Urothelium cell line (cell line): ENCODE measurements at regions not wholly inside any gene's neighbourhood (a gene's known extent, or its start where the extent isn't known, plus 50 kb on each side); places are given as distances from the start of the nearest gene placed in this dataset.

ENCODE experiments used
- DNase-seq: peaks from one replicate; pipeline ENCODE4 v3.0.0; 2011; ENCODE audit warnings: low spot score, mixed read lengths
- FAIRE-seq: peaks from 2 replicates; lab custom pipeline; 2011; peaks lifted over from hg19 to GRCh38; lab: Jason Lieb, UNC

DNA sequence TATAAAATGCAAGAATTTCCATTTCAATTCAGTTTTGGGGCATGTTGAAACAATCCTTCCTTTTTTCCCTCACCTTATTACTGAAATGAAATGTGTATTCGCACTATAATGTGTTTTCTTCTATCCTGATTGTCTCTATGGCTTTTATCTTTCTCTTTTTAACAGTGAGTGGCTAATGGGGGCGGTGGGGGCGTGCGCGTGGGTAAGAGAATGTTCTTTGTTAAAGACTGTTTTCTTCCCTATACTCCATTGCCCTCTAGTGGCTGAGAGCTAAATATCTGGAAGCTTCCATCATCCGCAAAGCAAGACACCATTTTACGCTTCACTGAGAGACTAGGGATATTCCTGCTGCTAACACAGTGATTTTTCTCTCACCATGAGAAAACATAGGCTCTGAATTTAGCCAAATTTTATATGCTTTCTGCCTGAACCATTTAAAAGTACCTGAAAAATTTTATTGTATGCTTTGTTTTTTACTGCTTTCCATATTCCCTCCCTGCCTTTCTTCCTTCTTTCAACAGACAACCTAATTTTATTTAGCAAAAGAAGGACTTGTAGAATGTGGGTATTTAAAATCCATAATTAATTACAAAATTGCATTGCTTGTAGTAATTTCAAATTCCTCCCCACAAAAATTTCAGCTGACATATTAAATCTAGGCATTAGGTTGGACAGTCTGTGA is 194.0 kb downstream of the GASK1B start:
- FAIRE-seq = no peak
- peak; percentile 61 for DNase-seq

DNA sequence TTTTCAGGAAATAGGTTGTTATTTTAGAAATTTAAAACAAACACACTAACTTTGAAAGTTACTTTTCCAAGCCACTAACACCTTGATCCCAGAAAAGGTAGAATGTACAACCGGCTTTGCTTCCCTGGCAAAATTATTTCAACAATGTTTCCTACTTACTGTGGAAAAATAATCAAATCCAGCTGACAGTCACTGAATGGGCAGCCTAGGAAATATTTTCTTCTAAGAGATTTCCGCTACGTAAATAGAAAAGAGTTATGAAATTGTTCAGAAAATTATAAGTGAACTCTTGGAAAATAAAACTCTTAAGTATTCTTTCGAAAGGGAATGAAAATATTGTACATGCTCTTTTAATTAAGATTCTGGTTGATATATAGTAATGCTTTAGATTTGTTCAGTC is 195.7 kb downstream of the GASK1B start:
- DNase-seq (no peak), FAIRE-seq (no peak)

DNA sequence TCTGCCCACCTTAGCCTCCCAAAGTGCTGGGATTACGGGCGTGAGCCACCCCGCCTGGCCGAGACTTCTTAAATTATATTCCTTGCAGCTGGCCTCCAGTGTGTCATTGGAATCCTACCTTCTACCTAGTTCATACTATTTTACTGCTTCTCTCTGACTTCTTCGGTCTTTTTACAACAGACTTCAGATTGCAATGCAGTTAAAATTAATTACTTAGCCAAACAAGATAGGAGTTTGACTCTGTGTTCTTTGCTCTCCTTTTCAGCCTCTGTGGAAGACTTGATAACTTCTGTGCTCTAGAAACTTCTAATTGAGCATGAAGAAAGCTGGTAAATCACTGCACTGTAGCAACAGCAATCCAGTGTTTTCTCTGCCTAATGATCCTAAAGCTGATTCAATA is 199.5 kb downstream of the GASK1B start:
- FAIRE-seq = no peak
- DNase-seq = no peak

GRCh38 chr4:157964463-157964862 is 208.4 kb downstream of the GASK1B start:
- no peak for FAIRE-seq
- DNase-seq = no peak

DNA sequence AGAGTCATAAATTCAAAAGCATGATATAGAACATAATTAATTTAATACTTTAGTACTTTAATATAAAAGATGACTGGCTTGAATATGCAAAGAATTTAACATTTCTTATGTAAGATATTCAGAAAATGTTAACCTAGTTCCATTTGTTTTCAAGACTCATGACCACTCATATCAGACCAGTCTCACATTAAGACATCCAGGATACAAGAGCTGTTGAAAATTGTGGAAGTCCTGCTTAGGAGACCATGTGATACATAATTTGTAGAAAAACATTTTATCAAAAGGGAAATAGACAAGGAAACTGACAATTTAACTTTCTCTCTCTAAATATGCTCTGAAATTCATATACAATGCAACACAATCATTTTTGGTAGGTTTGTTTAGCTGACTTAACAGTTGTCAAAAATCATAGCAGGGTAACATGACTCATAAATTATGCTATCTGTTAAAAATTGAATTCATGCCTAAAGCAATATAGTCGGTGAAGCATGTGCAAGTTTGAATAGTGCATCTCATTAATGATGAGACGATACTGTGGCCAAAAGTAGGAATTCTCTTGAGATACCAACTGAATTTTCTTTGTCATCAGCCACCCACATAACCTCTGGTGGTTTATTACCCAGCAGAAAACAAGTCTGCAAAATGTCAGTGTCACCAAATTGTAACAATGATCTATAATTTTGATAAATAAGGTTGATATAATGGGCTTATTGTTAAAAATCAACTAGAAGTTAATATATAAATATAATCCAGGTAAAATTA is 211.4 kb downstream of the GASK1B start:
- FAIRE-seq = no peak
- no peak for DNase-seq

- DNase-seq = no peak
These were observed 214.9 kb downstream of the GASK1B start for GRCh38 chr4:157957905-157958304.

DNA sequence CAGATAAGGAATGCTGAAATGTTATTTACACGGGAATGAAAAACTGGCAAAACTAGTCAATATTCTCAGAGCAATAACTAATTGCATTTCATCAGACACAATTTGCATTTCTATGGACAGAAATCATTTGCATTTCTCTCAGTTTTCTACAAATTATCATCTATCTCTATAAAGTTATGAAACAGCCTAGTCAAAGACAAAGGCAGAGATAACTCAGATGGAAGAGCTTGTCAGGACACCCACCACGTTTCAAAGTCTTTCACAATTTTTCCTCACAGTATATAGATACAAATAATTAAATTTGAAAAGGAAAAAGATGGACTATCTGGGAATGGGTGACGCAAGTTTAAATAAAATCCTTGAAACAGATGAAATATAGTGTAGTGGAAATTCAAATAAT is 230.8 kb downstream of the GASK1B start:
- DNase-seq = no peak
- FAIRE-seq = no peak

More at GRCh38 chr4:157957905-157958304, 214.9 kb downstream of the GASK1B start:
- no peak for FAIRE-seq

GRCh38 chr4:157934151-157934550 is 238.7 kb downstream of the GASK1B start:
- DNase-seq = no peak
- no peak for FAIRE-seq

GRCh38 chr4:157932936-157933335 is 239.9 kb downstream of the GASK1B start:
- FAIRE-seq (no peak), DNase-seq (no peak)

DNA sequence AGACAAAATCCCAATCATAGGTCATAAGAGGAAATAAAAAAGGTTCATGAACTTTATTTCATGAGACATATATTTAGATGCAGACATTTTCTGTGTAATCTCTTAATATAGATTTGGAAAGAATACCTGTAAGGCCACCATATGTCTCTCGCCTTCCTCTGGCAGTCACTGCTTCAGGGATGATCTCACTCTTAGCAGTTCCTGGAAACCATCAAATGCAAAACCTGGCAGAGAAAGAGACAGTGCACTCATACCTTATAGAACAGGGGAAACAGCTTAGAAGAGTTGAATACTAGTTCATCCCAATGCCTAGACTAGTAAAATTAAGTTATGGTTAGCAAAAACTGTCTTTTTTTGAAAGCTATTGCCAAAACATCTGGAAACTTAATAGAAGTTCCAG is 243.3 kb downstream of the GASK1B start:
- FAIRE-seq = no peak
- DNase-seq = no peak

DNA sequence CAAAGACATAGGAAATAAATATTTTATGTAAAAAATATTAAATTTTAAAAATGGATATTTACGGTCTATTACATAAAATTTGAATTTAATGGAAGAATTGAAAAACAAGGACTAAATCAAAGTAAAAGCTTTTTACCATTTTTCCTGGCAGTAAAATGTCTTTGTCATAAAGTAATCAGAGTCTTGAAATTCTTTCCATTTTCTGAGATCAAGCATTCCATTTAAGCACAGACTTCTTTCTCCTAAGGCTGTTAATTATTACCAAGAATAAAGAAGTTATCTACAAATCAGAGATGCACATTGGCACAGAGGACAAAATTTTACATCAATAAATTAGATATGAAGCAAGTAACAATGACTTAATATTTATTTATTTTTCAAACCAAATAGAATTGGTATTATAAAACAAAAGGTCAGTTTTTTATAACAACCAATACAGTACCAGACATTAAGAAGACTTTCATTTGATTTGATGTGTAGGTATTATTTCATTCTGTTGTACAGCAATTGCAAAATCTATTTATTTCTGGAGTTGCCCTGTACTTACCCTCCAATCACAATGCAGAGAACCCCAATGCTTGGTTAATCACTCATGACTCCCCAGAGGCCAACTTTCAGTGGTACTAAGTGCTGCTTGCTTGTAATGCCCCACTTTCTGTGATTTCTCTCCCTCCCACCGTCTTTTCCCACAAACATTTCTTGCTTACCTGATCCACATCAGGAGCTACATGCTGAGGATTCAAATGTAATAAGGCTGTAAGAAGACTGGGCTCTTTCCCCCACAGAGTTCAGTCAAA is 254.6 kb downstream of the GASK1B start:
- DNase-seq (no peak), FAIRE-seq (no peak)

DNA sequence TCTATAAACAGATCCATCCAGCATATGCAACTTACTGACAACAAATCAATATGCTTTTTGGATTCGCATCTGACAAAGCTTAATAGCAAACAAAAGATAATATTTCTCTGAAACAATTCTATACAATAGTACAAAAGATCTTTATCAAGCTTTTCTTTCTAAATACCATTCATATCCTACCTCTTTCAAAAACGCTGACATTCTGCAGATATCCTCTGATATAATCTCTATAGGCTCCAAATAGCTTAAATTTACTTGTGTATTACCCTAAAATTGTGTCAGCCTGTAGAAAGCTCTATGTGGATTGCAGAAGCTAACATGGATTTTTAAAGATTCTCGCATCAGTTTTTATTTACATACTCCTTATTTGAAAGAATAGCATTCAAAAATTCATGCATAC is 260.6 kb downstream of the GASK1B start:
- DNase-seq (no peak), FAIRE-seq (no peak)

- DNase-seq (no peak), FAIRE-seq (no peak)
These were observed 261.2 kb downstream of the GASK1B start for GRCh38 chr4:157911662-157912061.

DNA sequence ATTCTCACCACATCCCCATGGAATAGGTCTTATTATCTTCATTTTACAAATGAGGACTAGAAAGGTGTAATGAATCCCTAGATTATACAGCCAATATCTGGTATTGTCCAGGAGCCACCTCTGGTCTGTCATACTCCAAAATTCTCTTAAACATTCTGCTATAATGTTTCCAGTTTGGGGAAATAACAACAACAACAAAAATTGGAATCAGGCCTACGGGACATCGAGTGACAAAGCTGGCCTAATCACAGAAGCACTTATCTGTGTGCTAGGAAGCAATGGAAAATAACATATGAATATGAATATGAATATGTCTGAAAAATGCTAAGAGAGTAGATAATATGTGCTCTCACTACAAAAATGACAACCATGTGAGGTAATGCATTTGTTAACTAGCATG is 264.1 kb downstream of the GASK1B start:
- FAIRE-seq = no peak
- no peak for DNase-seq

DNA sequence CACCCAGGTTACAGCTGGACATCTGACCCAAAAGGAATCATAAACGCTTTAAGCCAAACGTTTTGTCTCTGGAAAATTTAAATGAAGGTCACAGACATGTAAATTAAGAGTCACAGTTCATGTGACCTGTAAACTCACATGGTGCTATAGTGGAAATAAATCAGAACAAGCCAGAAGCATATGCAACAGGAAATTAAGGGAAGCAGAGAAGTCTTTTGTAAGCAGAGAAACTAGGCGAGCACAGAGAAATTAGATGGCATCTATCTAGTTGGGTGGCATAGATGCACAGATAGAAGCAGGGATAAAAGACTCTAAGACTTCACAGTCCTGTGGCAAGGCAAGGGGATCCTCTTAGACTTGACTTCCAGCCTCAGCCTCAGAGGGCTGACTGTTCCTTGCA is 264.8 kb downstream of the GASK1B start:
- no peak for FAIRE-seq
- no peak for DNase-seq

DNA sequence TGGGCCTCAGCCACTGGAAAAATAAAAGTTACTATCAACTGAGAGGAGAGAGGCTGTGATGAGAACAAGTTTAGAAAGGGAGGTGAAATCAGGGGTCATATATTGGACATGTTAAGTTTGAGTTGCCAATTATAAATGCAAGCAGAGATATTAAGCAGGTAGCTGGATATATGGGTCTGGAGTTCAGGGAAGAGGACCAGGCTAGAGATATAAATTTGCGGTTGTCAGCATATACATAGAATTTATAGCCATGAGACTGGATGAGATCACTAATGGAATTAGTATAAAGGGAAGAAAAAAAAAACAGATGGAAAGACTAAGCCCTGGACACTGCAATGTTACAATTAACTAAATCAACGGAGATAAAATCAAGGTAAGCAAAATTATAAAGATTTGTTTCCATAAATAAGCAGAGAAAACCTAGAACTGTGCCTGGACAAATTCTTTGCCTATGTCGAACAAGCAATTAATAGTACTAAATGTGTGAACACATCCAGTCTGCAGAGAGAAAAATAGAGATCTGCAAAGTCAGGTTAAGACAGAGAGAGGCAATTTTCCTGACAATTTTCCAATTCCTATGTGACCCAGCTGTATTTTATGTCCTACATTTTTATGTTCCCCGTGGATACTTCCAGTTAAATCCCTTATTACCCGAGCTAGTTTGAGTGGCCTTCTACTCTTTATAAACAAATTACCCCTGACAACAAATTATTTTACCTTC is 265.4 kb downstream of the GASK1B start:
- no peak for DNase-seq
- FAIRE-seq = no peak

DNA sequence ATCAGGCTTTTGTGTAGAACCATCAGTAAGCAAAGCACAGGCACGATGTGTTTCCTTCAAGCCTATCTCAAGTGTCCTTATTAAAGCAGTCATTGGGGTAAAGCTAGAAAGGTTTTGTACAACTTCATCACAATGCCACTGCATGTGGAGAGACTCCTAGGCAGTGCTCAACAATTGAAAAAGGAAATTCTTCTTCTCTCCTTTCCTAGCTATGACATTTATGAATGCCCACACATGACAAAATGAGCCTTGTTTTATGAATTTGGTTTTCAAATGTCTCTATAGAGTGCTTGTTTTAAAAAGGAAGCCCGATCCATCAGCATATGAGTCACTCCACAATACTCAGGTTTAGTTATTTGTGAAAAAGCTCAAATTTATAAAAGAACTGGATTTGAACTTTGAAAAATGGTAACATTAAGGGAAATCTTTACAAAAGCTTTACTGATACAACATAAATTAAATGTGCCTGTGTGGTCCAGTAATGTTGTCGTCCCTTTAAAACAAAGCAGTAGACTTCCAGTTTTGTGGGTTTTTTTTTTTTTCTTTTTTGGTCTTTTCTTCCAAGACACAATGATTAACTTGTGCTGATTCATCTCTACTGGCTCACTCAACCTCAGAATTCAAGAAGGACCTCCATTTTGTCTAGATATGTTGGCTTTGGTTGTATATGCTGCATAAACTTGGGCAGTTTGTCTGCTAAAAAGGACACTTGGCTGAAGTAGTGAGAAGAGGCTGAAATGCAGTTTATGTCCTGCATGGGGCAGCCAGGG is 273.8 kb downstream of the GASK1B start:
- FAIRE-seq = no peak
- peak; percentile 5 for DNase-seq

GRCh38 chr4:157897855-157898370 is 274.9 kb downstream of the GASK1B start:
- DNase-seq (no peak), FAIRE-seq (no peak)

GRCh38 chr4:157896726-157897125 is 276.1 kb downstream of the GASK1B start:
- FAIRE-seq = no peak
- DNase-seq = no peak

GRCh38 chr4:157895205-157895604 is 277.6 kb downstream of the GASK1B start:
- no peak for DNase-seq
- FAIRE-seq = no peak
